ENCODE measurements at regions not wholly inside any gene's neighbourhood (a gene's known extent, or its start where the extent isn't known, plus 50 kb on each side); places are given as distances from the start of the nearest gene placed in this dataset.

DNA sequence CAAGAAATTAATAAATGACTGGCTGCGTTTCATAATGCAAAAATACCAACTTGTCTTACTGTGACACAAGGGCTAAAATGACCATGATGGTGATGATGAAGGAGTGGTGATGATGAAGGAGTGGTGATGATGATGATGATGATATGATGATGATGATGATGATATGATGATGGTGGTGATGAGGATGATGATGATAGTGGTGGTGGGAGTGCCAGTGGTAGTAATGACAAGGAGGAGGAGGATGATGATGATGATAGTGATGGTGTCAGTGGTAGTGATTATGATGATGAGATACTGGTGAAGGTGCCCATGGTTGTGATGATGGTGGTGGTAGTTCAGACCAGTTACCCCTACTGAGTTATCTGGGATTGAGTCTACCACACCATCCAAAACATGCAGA lies 265.9 kb downstream of the FGFR2 start:
- H3K27ac ChIP-seq (ENCODE audit: low read depth, low read length, poor library complexity, severe bottlenecking), result no peak overlapping the region
- H3K9ac ChIP-seq (ENCODE audit: low read length), result no peak overlapping the region
- no peaks in the 10 kb centered on the region for H3F3A ChIP-seq (ENCODE audit: insufficient read depth, low read length)
- no peaks in the 10 kb centered on the region for H3K36me3 ChIP-seq (ENCODE audit: insufficient read depth, low read length)
- no peaks in the 10 kb centered on the region for H3K79me2 ChIP-seq (ENCODE audit: insufficient read depth, low read length)
- no peaks in the 10 kb centered on the region for H3K9me3 ChIP-seq (ENCODE audit: low read length)
- no peak overlapping the region for H3K4me2 ChIP-seq (ENCODE audit: low read length)
- H3K27me3 ChIP-seq (ENCODE audit: insufficient read depth, low read length), result no peaks in the 10 kb centered on the region
- H3K4me3 ChIP-seq (ENCODE audit: low read depth, low read length, poor library complexity, severe bottlenecking), result no peak overlapping the region
- H3K4me1 ChIP-seq (ENCODE audit: insufficient read depth, low read length, severe bottlenecking), result no peaks in the 10 kb centered on the region
- H4K20me1 ChIP-seq (ENCODE audit: insufficient read depth, low read length), result no peaks in the 10 kb centered on the region
- TF ChIP-seq EZH2 (IDR thresholded peaks at IDR 0.05; ENCODE audit: borderline replicate concordance, low read length) (no peak), CTCF (IDR thresholded peaks at IDR 0.05; ENCODE audit: low read length) (no peak)
- H3K9me2 ChIP-seq (ENCODE audit: low read depth, low read length), result no peaks in the 10 kb centered on the region
- H2AFZ ChIP-seq (ENCODE audit: low read length), result no peak overlapping the region

DNA sequence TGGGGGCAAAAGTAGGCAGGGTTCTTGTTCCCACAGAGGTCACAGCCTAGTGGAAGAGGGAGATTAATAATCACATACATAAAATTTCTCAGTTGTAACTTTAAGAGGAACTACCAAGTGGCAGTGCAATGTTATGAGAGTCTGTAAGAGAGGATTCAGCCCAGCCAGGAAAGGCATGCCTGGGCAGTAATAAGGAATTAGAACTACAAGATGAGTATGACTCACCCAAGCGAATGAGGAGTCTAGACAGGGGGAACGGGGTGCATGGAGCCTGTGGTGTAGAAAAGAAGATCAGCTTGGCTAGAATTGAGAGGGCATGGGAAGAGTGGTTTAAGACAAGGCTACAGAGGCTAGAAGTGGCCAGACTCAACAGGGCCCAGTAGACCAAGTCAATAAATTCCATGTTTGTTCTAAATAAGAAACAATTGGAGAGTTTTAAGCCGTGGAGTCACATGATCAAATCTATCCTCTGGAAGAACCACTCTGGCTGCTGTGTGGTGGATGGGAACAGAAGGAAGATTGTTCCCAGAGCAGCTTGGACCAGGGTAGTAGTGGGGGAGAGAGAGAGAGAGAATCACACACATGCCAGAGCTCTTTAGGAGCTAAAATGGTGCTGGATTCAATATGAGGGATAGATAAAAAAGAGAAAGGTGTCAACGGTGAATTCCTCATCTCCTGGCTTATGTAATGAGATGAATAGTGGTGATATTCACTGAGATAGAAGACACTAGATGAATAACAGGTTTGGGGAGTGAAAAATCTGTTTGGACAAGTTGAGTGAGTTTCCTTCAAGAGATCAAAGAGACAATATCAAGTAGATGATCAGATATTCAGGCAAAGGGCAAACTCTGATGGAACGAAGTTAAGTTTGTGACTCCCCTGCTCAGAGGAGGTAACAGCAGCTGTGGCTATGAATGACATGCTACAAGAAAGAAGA lies 265.1 kb downstream of the FGFR2 start:
- H3K27me3 ChIP-seq (ENCODE audit: insufficient read depth, low read length), result no peaks in the 10 kb centered on the region
- H3F3A ChIP-seq (ENCODE audit: insufficient read depth, low read length), result no peaks in the 10 kb centered on the region

GRCh38 chr10:121335386-121335925 lies 262.8 kb downstream of the FGFR2 start:
- Histone ChIP-seq H3K9me3 (ENCODE audit: low read length) (no peaks in the 10 kb centered on the region), H3K27me3 (ENCODE audit: insufficient read depth, low read length) (no peaks in the 10 kb centered on the region), H3K4me3 (ENCODE audit: low read depth, low read length, poor library complexity, severe bottlenecking) (no peak overlapping the region), H3F3A (ENCODE audit: insufficient read depth, low read length) (no peaks in the 10 kb centered on the region), H3K4me2 (ENCODE audit: low read length) (no peak overlapping the region), H3K9ac (ENCODE audit: low read length) (no peak overlapping the region), H3K27ac (ENCODE audit: low read depth, low read length, poor library complexity, severe bottlenecking) (no peak overlapping the region), H2AFZ (ENCODE audit: low read length) (no peak overlapping the region), H3K36me3 (ENCODE audit: insufficient read depth, low read length) (no peaks in the 10 kb centered on the region), H4K20me1 (ENCODE audit: insufficient read depth, low read length) (no peaks in the 10 kb centered on the region), H3K4me1 (ENCODE audit: insufficient read depth, low read length, severe bottlenecking) (no peaks in the 10 kb centered on the region), H3K79me2 (ENCODE audit: insufficient read depth, low read length) (no peaks in the 10 kb centered on the region), H3K9me2 (ENCODE audit: low read depth, low read length) (no peaks in the 10 kb centered on the region)
- TF ChIP-seq EZH2 (IDR thresholded peaks at IDR 0.05; ENCODE audit: borderline replicate concordance, low read length), result no peak
- TF ChIP-seq CTCF (IDR thresholded peaks at IDR 0.05; ENCODE audit: low read length), result no peak

More for the DNA sequence above, 265.1 kb downstream of the FGFR2 start:
- H3K9ac ChIP-seq (ENCODE audit: low read length), result no peak overlapping the region
- H3K9me3 ChIP-seq (ENCODE audit: low read length), result no peaks in the 10 kb centered on the region
- H3K27ac ChIP-seq (ENCODE audit: low read depth, low read length, poor library complexity, severe bottlenecking), result no peak overlapping the region
- TF ChIP-seq CTCF (IDR thresholded peaks at IDR 0.05; ENCODE audit: low read length) (no peak), EZH2 (IDR thresholded peaks at IDR 0.05; ENCODE audit: borderline replicate concordance, low read length) (no peak)
- no peaks in the 10 kb centered on the region for H3K79me2 ChIP-seq (ENCODE audit: insufficient read depth, low read length)
- no peaks in the 10 kb centered on the region for H3K4me1 ChIP-seq (ENCODE audit: insufficient read depth, low read length, severe bottlenecking)
- no peaks in the 10 kb centered on the region for H3K36me3 ChIP-seq (ENCODE audit: insufficient read depth, low read length)
- no peaks in the 10 kb centered on the region for H4K20me1 ChIP-seq (ENCODE audit: insufficient read depth, low read length)
- no peak overlapping the region for H3K4me2 ChIP-seq (ENCODE audit: low read length)
- no peak overlapping the region for H2AFZ ChIP-seq (ENCODE audit: low read length)
- H3K9me2 ChIP-seq (ENCODE audit: low read depth, low read length), result no peaks in the 10 kb centered on the region
- no peak overlapping the region for H3K4me3 ChIP-seq (ENCODE audit: low read depth, low read length, poor library complexity, severe bottlenecking)
